ENCODE measurements at regions not wholly inside any gene's neighbourhood (a gene's known extent, or its start where the extent isn't known, plus 50 kb on each side); places are given as distances from the start of the nearest gene placed in this dataset.

- Histone ChIP-seq H3K36me3 (no peaks in the 10 kb centered on the region), H3K27ac (no peak overlapping the region), H3K27me3 (no peaks in the 10 kb centered on the region), H3K4me3 (no peak overlapping the region), H3K9me3 (no peaks in the 10 kb centered on the region), H3K4me1 (no peaks in the 10 kb centered on the region)
- intact Hi-C loops (cut with DNase I), result no loop called here
- DNase-seq, result no peak
- WGBS, 2 donors, result 29 to 30% methylated on average over 3 of the region's 3 CpGs
- TF ChIP-seq CTCF (IDR thresholded peaks at IDR 0.05), result no peak
- no peak for TF ChIP-seq POLR2A (IDR thresholded peaks at IDR 0.05)
- no peak for TF ChIP-seq POLR2AphosphoS5 (IDR thresholded peaks at IDR 0.05)
- no peak for TF ChIP-seq EP300 (IDR thresholded peaks at IDR 0.05)
These were observed 272.8 kb downstream of the ICE1 start for GRCh38 chr5:5695266-5695665.

- no peaks in the 10 kb centered on the region for H3K9me3 ChIP-seq
- TF ChIP-seq CTCF (IDR thresholded peaks at IDR 0.05) (no peak), POLR2A (IDR thresholded peaks at IDR 0.05) (no peak), EP300 (IDR thresholded peaks at IDR 0.05) (no peak), POLR2AphosphoS5 (IDR thresholded peaks at IDR 0.05) (no peak)
- no peak overlapping the region for H3K4me3 ChIP-seq
- no peaks in the 10 kb centered on the region for H3K36me3 ChIP-seq
- no peak for DNase-seq
- intact Hi-C loops (cut with DNase I), result no loop called here
- H3K27me3 ChIP-seq, result no peaks in the 10 kb centered on the region
- no peak overlapping the region for H3K27ac ChIP-seq
- 69 to 77% methylated on average over 2 of the region's 2 CpGs for WGBS, 2 donors
- H3K4me1 ChIP-seq, result no peaks in the 10 kb centered on the region
These were observed 266.4 kb downstream of the ICE1 start for GRCh38 chr5:5688925-5689310.

GRCh38 chr5:5688194-5688924 lies 265.9 kb downstream of the ICE1 start:
- Histone ChIP-seq H3K36me3 (no peaks in the 10 kb centered on the region), H3K9me3 (no peaks in the 10 kb centered on the region), H3K4me3 (no peak overlapping the region), H3K27me3 (no peaks in the 10 kb centered on the region), H3K27ac (no peak overlapping the region), H3K4me1 (no peaks in the 10 kb centered on the region)
- 49 to 77% methylated on average over 8 of the region's 8 CpGs for WGBS, 2 donors
- intact Hi-C loops (cut with DNase I), result no loop called here
- no peak for TF ChIP-seq POLR2AphosphoS5 (IDR thresholded peaks at IDR 0.05)
- TF ChIP-seq POLR2A (IDR thresholded peaks at IDR 0.05), result no peak
- no peak for TF ChIP-seq CTCF (IDR thresholded peaks at IDR 0.05)
- no peak for TF ChIP-seq EP300 (IDR thresholded peaks at IDR 0.05)
- no peak for DNase-seq

- intact Hi-C loops (cut with DNase I), result no loop called here
- H3K27me3 ChIP-seq, result no peaks in the 10 kb centered on the region
- no peak overlapping the region for H3K27ac ChIP-seq
- H3K36me3 ChIP-seq, result no peaks in the 10 kb centered on the region
- no peak for DNase-seq
- TF ChIP-seq POLR2AphosphoS5 (IDR thresholded peaks at IDR 0.05), result no peak
- no peak for TF ChIP-seq CTCF (IDR thresholded peaks at IDR 0.05)
- TF ChIP-seq EP300 (IDR thresholded peaks at IDR 0.05), result no peak
- TF ChIP-seq POLR2A (IDR thresholded peaks at IDR 0.05), result no peak
- WGBS, 2 donors, result 81 to 88% methylated on average over 2 of the region's 2 CpGs
- H3K4me3 ChIP-seq, result no peak overlapping the region
- H3K9me3 ChIP-seq, result no peaks in the 10 kb centered on the region
- H3K4me1 ChIP-seq, result no peaks in the 10 kb centered on the region
These were observed 264.6 kb downstream of the ICE1 start for GRCh38 chr5:5687113-5687512.

GRCh38 chr5:5686356-5686755 lies 263.9 kb downstream of the ICE1 start:
- H3K4me3 ChIP-seq, result no peak overlapping the region
- DNase-seq, result no peak
- WGBS, 2 donors, result 85 to 92% methylated on average over 6 of the region's 6 CpGs
- no peaks in the 10 kb centered on the region for H3K9me3 ChIP-seq
- H3K36me3 ChIP-seq, result no peaks in the 10 kb centered on the region
- no peak overlapping the region for H3K27ac ChIP-seq
- H3K4me1 ChIP-seq, result no peaks in the 10 kb centered on the region
- TF ChIP-seq POLR2A (IDR thresholded peaks at IDR 0.05) (no peak), POLR2AphosphoS5 (IDR thresholded peaks at IDR 0.05) (no peak), CTCF (IDR thresholded peaks at IDR 0.05) (no peak), EP300 (IDR thresholded peaks at IDR 0.05) (no peak)
- H3K27me3 ChIP-seq, result no peaks in the 10 kb centered on the region
- intact Hi-C loops (cut with DNase I), result no loop called here

Data from sigmoid colon (tissue), 6 donors.